ENCODE measurements at regions not wholly inside any gene's neighbourhood (a gene's known extent, or its start where the extent isn't known, plus 50 kb on each side); places are given as distances from the start of the nearest gene placed in this dataset.

DNA sequence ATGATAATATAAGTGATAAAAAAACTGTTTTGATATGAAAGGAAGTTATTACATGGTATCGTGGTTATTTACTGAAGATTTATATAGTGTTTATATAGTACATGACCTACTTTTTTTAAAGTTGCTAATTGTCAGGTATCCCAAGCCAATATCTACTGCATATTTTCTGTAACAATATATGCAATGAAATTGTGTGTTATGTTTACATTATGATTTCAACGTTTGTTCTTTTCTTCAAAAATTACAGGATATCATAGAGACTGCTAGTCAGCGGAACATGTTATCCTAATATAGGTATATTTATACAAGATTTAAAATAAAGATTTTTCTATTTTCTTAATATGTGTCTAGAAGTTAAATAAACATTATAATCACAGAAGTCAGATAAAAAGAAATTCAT lies 167.5 kb upstream of the DPYD start:
- H3K4me1 Mint-ChIP-seq (ENCODE audit: low read depth): no peaks in the 10 kb centered on the region
- no peaks in the 10 kb centered on the region for H3K4me1 ChIP-seq (ENCODE audit: insufficient read depth, low read length)
- TF ChIP-seq, protein P1, sequence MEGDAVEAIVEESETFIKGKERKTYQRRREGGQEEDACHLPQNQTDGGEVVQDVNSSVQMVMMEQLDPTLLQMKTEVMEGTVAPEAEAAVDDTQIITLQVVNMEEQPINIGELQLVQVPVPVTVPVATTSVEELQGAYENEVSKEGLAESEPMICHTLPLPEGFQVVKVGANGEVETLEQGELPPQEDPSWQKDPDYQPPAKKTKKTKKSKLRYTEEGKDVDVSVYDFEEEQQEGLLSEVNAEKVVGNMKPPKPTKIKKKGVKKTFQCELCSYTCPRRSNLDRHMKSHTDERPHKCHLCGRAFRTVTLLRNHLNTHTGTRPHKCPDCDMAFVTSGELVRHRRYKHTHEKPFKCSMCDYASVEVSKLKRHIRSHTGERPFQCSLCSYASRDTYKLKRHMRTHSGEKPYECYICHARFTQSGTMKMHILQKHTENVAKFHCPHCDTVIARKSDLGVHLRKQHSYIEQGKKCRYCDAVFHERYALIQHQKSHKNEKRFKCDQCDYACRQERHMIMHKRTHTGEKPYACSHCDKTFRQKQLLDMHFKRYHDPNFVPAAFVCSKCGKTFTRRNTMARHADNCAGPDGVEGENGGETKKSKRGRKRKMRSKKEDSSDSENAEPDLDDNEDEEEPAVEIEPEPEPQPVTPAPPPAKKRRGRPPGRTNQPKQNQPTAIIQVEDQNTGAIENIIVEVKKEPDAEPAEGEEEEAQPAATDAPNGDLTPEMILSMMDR (IDR thresholded peaks at IDR 0.05): no peak
- no peak overlapping the region for H3K27ac ChIP-seq (ENCODE audit: low read depth in 1 of 2, low read length in 2 of 2)
- CTCF ChIA-PET: no interaction called here
- no peak for DNase-seq
- H3K9me3 Mint-ChIP-seq: no peaks in the 10 kb centered on the region
- no peaks in the 10 kb centered on the region for H3K27me3 ChIP-seq (ENCODE audit: control insufficient read depth in 1 of 2, insufficient read depth in 2 of 2, low read length in 2 of 2)
- no peak overlapping the region for H3K4me3 Mint-ChIP-seq
- ATAC-seq (ENCODE audit: poor library complexity): no peak
- no peaks in the 10 kb centered on the region for H3K36me3 Mint-ChIP-seq (ENCODE audit: low read depth)
- POLR2A ChIA-PET: no interaction called here
- H3K4me3 ChIP-seq (ENCODE audit: low read length): no peak overlapping the region
- no peak overlapping the region for H3K27ac Mint-ChIP-seq
- no peaks in the 10 kb centered on the region for H3K36me3 ChIP-seq (ENCODE audit: insufficient read depth, low read length)
- H3K27me3 Mint-ChIP-seq: no peaks in the 10 kb centered on the region
- no peaks in the 10 kb centered on the region for H3K9me3 ChIP-seq (ENCODE audit: control insufficient read depth in 1 of 2, insufficient read depth in 1 of 2, low read length in 2 of 2)
- intact Hi-C loops (cut with DNase I, micrococcal nuclease): no loop called here

DNA sequence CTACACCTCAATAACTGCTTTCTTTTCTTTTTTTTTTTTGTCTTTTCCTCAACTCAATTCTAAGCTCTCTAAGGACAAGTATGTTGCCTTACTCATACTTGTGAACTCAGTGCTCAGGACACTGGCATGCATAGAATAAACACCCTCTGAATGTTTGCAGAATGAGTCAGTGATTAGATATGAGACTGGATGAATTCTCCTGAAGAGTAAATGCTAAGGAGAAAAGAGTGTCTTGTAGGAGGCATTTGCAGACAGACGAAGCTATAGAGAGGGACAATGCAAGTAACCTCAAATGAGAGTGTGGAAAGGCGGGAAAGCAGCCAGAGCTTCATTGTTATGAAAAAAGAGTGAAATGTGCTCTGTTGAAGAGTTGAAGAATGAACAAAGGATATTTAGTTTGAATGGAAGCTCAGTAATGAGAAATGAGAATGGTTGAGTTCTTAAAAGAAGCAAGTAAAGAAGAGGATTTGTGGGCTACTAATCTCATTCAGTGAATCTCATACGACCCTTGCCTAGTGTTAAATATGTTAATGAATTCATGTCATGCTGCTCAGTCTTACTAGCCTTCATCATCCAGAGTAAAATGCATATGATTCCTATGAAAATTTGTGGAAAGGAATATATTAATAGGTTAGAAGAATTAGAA lies 166.1 kb upstream of the DPYD start:
- Mint-ChIP-seq H3K4me1 (ENCODE audit: low read depth) (no peaks in the 10 kb centered on the region), H3K27me3 (no peaks in the 10 kb centered on the region), H3K36me3 (ENCODE audit: low read depth) (no peaks in the 10 kb centered on the region), H3K4me3 (no peak overlapping the region), H3K27ac (no peak overlapping the region), H3K9me3 (no peaks in the 10 kb centered on the region)
- no peak overlapping the region for H3K4me3 ChIP-seq (ENCODE audit: low read length)
- H3K9me3 ChIP-seq (ENCODE audit: control insufficient read depth in 1 of 2, insufficient read depth in 1 of 2, low read length in 2 of 2): no peaks in the 10 kb centered on the region
- H3K4me1 ChIP-seq (ENCODE audit: insufficient read depth, low read length): no peaks in the 10 kb centered on the region
- ATAC-seq (ENCODE audit: poor library complexity) (no peak), DNase-seq (no peak)
- no peak overlapping the region for H3K27ac ChIP-seq (ENCODE audit: low read depth in 1 of 2, low read length in 2 of 2)
- intact Hi-C loops (cut with DNase I, micrococcal nuclease): no loop called here
- TF ChIP-seq, protein P1 (IDR thresholded peaks at IDR 0.05): no peak
- CTCF ChIA-PET: no interaction called here
- H3K36me3 ChIP-seq (ENCODE audit: insufficient read depth, low read length): no peaks in the 10 kb centered on the region
- POLR2A ChIA-PET: no interaction called here
- no peaks in the 10 kb centered on the region for H3K27me3 ChIP-seq (ENCODE audit: control insufficient read depth in 1 of 2, insufficient read depth in 2 of 2, low read length in 2 of 2)

DNA sequence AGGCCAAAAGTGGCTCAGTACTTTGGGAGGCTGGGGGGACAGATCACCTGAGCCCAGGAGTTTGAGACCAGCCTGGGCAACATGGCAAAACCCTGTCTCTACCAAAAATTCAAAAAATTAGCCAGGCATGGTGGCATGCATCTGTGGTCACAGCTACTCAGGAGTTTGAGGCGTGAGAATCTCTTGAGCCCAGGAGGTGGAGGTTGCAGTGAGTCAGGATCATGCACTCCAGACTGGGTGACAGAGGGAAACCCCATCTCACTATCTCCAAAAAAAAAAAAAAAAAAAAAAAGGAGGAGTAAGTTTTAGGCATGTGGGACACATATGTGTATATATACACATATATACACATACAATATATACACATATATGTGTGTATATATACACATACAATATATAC lies 165.3 kb upstream of the DPYD start:
- POLR2A ChIA-PET: no interaction called here
- no peaks in the 10 kb centered on the region for H3K9me3 ChIP-seq (ENCODE audit: control insufficient read depth in 1 of 2, insufficient read depth in 1 of 2, low read length in 2 of 2)

More for the DNA sequence above, 165.3 kb upstream of the DPYD start:
- H3K27me3 Mint-ChIP-seq: no peaks in the 10 kb centered on the region
- H3K4me1 ChIP-seq (ENCODE audit: insufficient read depth, low read length): no peaks in the 10 kb centered on the region
- no peaks in the 10 kb centered on the region for H3K36me3 Mint-ChIP-seq (ENCODE audit: low read depth)
- no peak overlapping the region for H3K27ac Mint-ChIP-seq
- CTCF ChIA-PET: no interaction called here
- no peaks in the 10 kb centered on the region for H3K9me3 Mint-ChIP-seq
- intact Hi-C loops (cut with DNase I, micrococcal nuclease): no loop called here
- H3K4me3 ChIP-seq (ENCODE audit: low read length): no peak overlapping the region
- TF ChIP-seq, protein P1 (IDR thresholded peaks at IDR 0.05): no peak
- no peaks in the 10 kb centered on the region for H3K27me3 ChIP-seq (ENCODE audit: control insufficient read depth in 1 of 2, insufficient read depth in 2 of 2, low read length in 2 of 2)
- H3K4me1 Mint-ChIP-seq (ENCODE audit: low read depth): no peaks in the 10 kb centered on the region
- no peak for DNase-seq
- H3K27ac ChIP-seq (ENCODE audit: low read depth in 1 of 2, low read length in 2 of 2): no peak overlapping the region
- no peaks in the 10 kb centered on the region for H3K36me3 ChIP-seq (ENCODE audit: insufficient read depth, low read length)
- H3K4me3 Mint-ChIP-seq: no peak overlapping the region
- no peak for ATAC-seq (ENCODE audit: poor library complexity)

All from CD4-positive, alpha-beta T cell (primary cell).